Left lobe of liver (tissue), 2 donors: ENCODE measurements at regions not wholly inside any gene's neighbourhood (a gene's known extent, or its start where the extent isn't known, plus 50 kb on each side); places are given as distances from the start of the nearest gene placed in this dataset.

Source experiments
- ATAC-seq: fragments of 200-7000 bp; cut with Tn5 transposase; one replicate; pipeline ENCODE4 v1.9.1; 2020; ENCODE audit warnings: mild to moderate bottlenecking, moderate library complexity
- DNase-seq: peaks from one replicate; pipeline ENCODE4 v3.0.0-alpha.2; 2020; ENCODE audit warnings: low spot score
- donor health status: DM: no; HTN: no; CAD: no; lungs with moderate emphysema.
- donor health status: DM: no; HTN: yes; CAD: no.

- no peak for ATAC-seq
- no peak for DNase-seq
Measured at GRCh38 chr4:24666316-24666715, 82.0 kb upstream of the DHX15 start.

GRCh38 chr4:24666816-24667477, 82.6 kb upstream of the DHX15 start:
- no peak for ATAC-seq
- DNase-seq: no peak

GRCh38 chr4:24668956-24669355, 84.6 kb upstream of the DHX15 start:
- no peak for ATAC-seq
- DNase-seq: no peak

- ATAC-seq (no peak), DNase-seq (no peak)
Measured at GRCh38 chr4:24669751-24670150, 85.4 kb upstream of the DHX15 start.

- DNase-seq: no peak
Measured at GRCh38 chr4:24671849-24672248, 87.5 kb upstream of the DHX15 start.

GRCh38 chr4:24672880-24673279, 88.5 kb upstream of the DHX15 start:
- DNase-seq (no peak), ATAC-seq (no peak)

More at GRCh38 chr4:24671849-24672248, 87.5 kb upstream of the DHX15 start:
- no peak for ATAC-seq

GRCh38 chr4:24674279-24674678, 89.9 kb upstream of the DHX15 start:
- DNase-seq: no peak
- ATAC-seq: no peak

- no peak for ATAC-seq
Measured at GRCh38 chr4:24675721-24676389, 91.5 kb upstream of the DHX15 start.

GRCh38 chr4:24677909-24678308, 93.6 kb upstream of the DHX15 start:
- ATAC-seq (no peak), DNase-seq (no peak)

More at GRCh38 chr4:24675721-24676389, 91.5 kb upstream of the DHX15 start:
- no peak for DNase-seq

GRCh38 chr4:24680746-24681448, 96.5 kb upstream of the DHX15 start:
- ATAC-seq (no peak), DNase-seq (no peak)

- DNase-seq (no peak), ATAC-seq (no peak)
Measured at GRCh38 chr4:24683116-24683515, 98.8 kb upstream of the DHX15 start.

- DNase-seq (no peak), ATAC-seq (peak; percentile 80)
Measured at GRCh38 chr4:24686866-24687692, 102.7 kb upstream of the DHX15 start.

GRCh38 chr4:24688453-24688852, 104.1 kb upstream of the DHX15 start:
- ATAC-seq: no peak

GRCh38 chr4:24689212-24689611, 104.9 kb upstream of the DHX15 start:
- DNase-seq (no peak), ATAC-seq (no peak)

More at GRCh38 chr4:24688453-24688852, 104.1 kb upstream of the DHX15 start:
- DNase-seq: no peak

- DNase-seq (no peak), ATAC-seq (no peak)
Measured at GRCh38 chr4:24690436-24690835, 104.9 kb upstream of the SOD3 start.

GRCh38 chr4:24693636-24694035, 101.7 kb upstream of the SOD3 start:
- DNase-seq (no peak), ATAC-seq (no peak)

- no peak for ATAC-seq
- no peak for DNase-seq
Measured at GRCh38 chr4:24700118-24700517, 95.3 kb upstream of the SOD3 start.

- ATAC-seq (no peak), DNase-seq (no peak)
Measured at GRCh38 chr4:24701683-24702082, 93.7 kb upstream of the SOD3 start.

- no peak for DNase-seq
- ATAC-seq: no peak
Measured at GRCh38 chr4:24702281-24702680, 93.1 kb upstream of the SOD3 start.

GRCh38 chr4:24703298-24703697, 92.1 kb upstream of the SOD3 start:
- no peak for DNase-seq
- no peak for ATAC-seq

- DNase-seq (no peak), ATAC-seq (no peak)
Measured at GRCh38 chr4:24704149-24704548, 91.2 kb upstream of the SOD3 start.
